ENCODE measurements at regions not wholly inside any gene's neighbourhood (a gene's known extent, or its start where the extent isn't known, plus 50 kb on each side); places are given as distances from the start of the nearest gene placed in this dataset.

- TF ChIP-seq CTCF (IDR thresholded peaks at IDR 0.05) (no peak), EZH2 (IDR thresholded peaks at IDR 0.05) (no peak), EZH2phosphoT487 (IDR thresholded peaks at IDR 0.05) (no peak)
Measured at GRCh38 chr1:239775466-239775865, 316.2 kb upstream of the FMN2 start.
